ENCODE measurements at regions not wholly inside any gene's neighbourhood (a gene's known extent, or its start where the extent isn't known, plus 50 kb on each side); places are given as distances from the start of the nearest gene placed in this dataset.

DNA sequence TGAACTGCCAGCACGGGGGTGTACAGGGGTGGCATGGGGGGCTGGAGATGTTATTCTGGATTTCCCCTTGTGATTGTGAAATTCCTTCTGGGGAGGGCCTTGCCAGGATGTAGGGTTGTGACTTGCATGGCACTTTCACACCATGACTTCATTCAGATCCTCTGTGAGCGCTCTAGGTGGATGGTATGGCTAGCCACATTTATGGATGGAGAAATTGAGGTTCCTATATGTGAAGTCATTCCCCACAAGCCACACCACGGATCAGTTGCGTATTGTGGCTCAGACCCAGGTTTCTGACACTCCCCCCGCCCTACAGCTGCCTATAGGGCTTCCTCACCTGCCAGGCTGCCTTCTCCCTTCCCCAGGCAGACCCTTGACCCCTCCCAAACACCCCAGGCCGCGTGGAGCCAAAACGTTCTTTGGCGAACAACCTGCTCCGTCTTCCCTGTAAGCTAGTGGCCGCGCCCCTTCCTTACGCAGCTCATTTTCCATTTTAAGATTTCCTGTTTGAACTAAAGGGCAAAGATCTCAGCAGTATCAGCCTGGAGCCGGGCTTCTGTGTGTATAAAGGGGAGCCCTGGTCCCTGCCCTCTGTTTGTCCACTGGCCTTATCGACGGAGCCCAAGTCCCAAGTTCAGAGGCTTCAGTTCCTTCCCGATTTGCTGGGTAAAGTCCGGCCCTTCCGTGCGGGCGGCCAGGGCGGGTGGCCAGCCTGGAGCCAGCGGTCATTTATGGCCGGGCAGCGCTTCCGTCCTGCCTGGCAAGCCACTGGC lies 97.8 kb upstream of the KLF4 start:
- peak; percentile 88 to 96 (median 94) for ATAC-seq
- DNase-seq, result peak; percentile 76 to 91 (median 89)
- intact Hi-C loops (cut with DNase I), result no loop called here
- Histone ChIP-seq H3K36me3 (no peaks in the 10 kb centered on the region), H3K9me3 (no peaks in the 10 kb centered on the region), H3K27me3 (no peaks in the 10 kb centered on the region), H3K4me3 (peak overlapping the region; percentile 1 to 37 (median 9)), H3K27ac (peak overlapping the region; percentile 35 to 72 (median 61)), H3K4me1 (peaks cover 0 to 13% (median 6%) of the 10 kb centered on the region in 4 donors)
- WGBS (ENCODE audit: insufficient coverage, low coverage, low lambda C conversion rate, missing lambda C conversion rate), result 2% methylated on average over 12 of the region's 26 CpGs
- peak; percentile 45 for TF ChIP-seq POLR2A (IDR thresholded peaks at IDR 0.05)
- TF ChIP-seq, protein P1, sequence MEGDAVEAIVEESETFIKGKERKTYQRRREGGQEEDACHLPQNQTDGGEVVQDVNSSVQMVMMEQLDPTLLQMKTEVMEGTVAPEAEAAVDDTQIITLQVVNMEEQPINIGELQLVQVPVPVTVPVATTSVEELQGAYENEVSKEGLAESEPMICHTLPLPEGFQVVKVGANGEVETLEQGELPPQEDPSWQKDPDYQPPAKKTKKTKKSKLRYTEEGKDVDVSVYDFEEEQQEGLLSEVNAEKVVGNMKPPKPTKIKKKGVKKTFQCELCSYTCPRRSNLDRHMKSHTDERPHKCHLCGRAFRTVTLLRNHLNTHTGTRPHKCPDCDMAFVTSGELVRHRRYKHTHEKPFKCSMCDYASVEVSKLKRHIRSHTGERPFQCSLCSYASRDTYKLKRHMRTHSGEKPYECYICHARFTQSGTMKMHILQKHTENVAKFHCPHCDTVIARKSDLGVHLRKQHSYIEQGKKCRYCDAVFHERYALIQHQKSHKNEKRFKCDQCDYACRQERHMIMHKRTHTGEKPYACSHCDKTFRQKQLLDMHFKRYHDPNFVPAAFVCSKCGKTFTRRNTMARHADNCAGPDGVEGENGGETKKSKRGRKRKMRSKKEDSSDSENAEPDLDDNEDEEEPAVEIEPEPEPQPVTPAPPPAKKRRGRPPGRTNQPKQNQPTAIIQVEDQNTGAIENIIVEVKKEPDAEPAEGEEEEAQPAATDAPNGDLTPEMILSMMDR (IDR thresholded peaks at IDR 0.05), result no peak

DNA sequence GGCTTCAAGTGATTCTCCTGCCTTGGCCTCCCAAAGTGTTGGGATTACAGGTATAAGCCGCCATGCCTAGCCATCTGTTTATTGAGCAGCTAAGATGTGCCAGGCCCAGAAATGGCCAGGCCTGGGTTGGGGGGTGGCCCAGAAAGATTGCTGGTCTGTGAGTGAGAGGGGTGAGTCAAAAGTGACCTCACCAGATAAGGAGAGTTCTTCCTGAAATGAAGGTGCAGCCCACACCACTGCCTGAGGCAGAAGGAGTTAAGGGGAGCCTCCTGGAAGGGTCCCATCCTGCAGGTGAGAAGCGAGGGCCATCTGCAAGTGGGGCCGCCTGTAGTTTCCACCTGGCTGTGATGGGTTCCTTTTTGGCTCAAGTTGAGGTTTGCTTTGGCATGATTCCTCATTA lies 96.9 kb upstream of the KLF4 start:
- Histone ChIP-seq H3K4me3 (no peak overlapping the region), H3K36me3 (no peaks in the 10 kb centered on the region), H3K4me1 (peaks cover 0 to 13% (median 6%) of the 10 kb centered on the region in 4 donors), H3K27ac (no peak overlapping the region), H3K9me3 (no peaks in the 10 kb centered on the region), H3K27me3 (no peaks in the 10 kb centered on the region)
- intact Hi-C loops (cut with DNase I), result no loop called here
- DNase-seq (no peak), ATAC-seq (peak in 1 of 4 donors; percentile 6)
- WGBS (ENCODE audit: insufficient coverage, low coverage, low lambda C conversion rate, missing lambda C conversion rate), result no CpG with 5 or more reads among the region's 3 CpGs
- TF ChIP-seq POLR2A (IDR thresholded peaks at IDR 0.05), result no peak
- TF ChIP-seq, protein P1 (IDR thresholded peaks at IDR 0.05), result no peak

DNA sequence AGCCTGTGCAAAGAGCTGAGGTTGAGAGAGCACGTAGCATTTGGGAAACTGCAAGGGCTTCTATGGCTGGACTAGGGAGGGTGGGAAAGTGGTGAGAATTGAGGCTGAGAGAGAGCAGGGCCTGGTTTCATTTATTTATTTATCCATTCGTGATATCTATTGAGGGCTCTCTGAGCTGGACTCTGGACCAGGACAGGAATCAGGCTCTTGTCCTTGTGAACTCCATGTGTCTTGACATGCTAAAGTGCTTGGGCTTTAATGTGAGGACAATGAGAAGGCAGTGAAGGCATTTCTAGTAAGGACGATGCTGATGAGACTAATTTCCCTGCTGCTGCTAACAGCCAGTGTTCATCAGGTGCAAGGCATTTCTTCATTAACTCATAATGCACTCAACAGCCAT lies 95.9 kb upstream of the KLF4 start:
- DNase-seq (no peak), ATAC-seq (no peak)
- Histone ChIP-seq H3K4me3 (no peak overlapping the region), H3K27ac (no peak overlapping the region), H3K9me3 (no peaks in the 10 kb centered on the region), H3K4me1 (peaks cover 0 to 13% (median 6%) of the 10 kb centered on the region in 4 donors), H3K36me3 (no peaks in the 10 kb centered on the region), H3K27me3 (no peaks in the 10 kb centered on the region)
- intact Hi-C loops (cut with DNase I), result no loop called here
- 78% methylated on average over 2 of the region's 3 CpGs for WGBS (ENCODE audit: insufficient coverage, low coverage, low lambda C conversion rate, missing lambda C conversion rate)
- TF ChIP-seq POLR2A (IDR thresholded peaks at IDR 0.05), result no peak
- TF ChIP-seq, protein P1 (IDR thresholded peaks at IDR 0.05), result no peak

DNA sequence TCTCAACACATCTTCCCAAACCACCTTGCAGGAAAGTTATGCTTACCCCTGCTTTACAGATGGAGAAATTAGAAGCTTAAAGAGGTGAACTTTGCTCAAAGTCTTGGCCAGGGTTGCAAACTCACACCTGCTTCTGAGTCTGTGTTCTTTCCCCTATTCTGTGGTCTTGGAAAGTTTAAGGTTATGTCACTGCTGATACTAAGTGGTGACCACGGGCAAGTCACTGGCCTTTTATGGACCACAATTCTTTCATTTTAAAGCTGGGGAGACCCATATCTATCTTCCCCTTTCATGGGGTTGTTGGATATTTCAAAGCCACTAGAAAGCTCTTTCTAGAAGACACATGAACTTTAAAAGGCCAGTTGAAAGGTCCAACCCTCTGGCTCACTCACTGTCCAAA lies 95.4 kb upstream of the KLF4 start:
- Histone ChIP-seq H3K27me3 (no peaks in the 10 kb centered on the region), H3K4me3 (no peak overlapping the region), H3K4me1 (peaks cover 0 to 13% (median 6%) of the 10 kb centered on the region in 4 donors), H3K36me3 (no peaks in the 10 kb centered on the region), H3K27ac (no peak overlapping the region), H3K9me3 (no peaks in the 10 kb centered on the region)
- intact Hi-C loops (cut with DNase I), result no loop called here
- no peak for DNase-seq
- WGBS (ENCODE audit: insufficient coverage, low coverage, low lambda C conversion rate, missing lambda C conversion rate), result 75% methylated on average over 1 of the region's 1 CpG
- TF ChIP-seq, protein P1 (IDR thresholded peaks at IDR 0.05), result no peak
- no peak for TF ChIP-seq POLR2A (IDR thresholded peaks at IDR 0.05)
- no peak for ATAC-seq

All from right lobe of liver (tissue), 6 donors.